ENCODE measurements at regions not wholly inside any gene's neighbourhood (a gene's known extent, or its start where the extent isn't known, plus 50 kb on each side); places are given as distances from the start of the nearest gene placed in this dataset.

- H2BK15ac ChIP-seq (replicated peaks; ENCODE audit: low read depth) = no peak overlapping the region
- H3K4ac ChIP-seq (ENCODE audit: low read depth, low read length) = no peak overlapping the region
- no peaks in the 10 kb centered on the region for H3K27me3 ChIP-seq (ENCODE audit: insufficient read depth, low read length, poor library complexity)
- no peak overlapping the region for H4K8ac ChIP-seq (ENCODE audit: low read depth, low read length)
- H3K27ac ChIP-seq (ENCODE audit: low read depth, low read length) = no peak overlapping the region
- H3K4me1 ChIP-seq (ENCODE audit: control insufficient read depth, low read depth, low read length) = no peaks in the 10 kb centered on the region
- H3K9ac ChIP-seq (ENCODE audit: low read length) = no peak overlapping the region
- H3K79me1 ChIP-seq (ENCODE audit: low read length) = no peaks in the 10 kb centered on the region
- no peak overlapping the region for H3K4me2 ChIP-seq (ENCODE audit: low read length)
- H4K5ac ChIP-seq (ENCODE audit: low read length) = no peak overlapping the region
- no peak overlapping the region for H2BK120ac ChIP-seq (ENCODE audit: low read depth, low read length)
- no peak overlapping the region for H3K18ac ChIP-seq (ENCODE audit: low read length)
- no peak overlapping the region for H2BK5ac ChIP-seq (ENCODE audit: low read length)
- no peaks in the 10 kb centered on the region for H3K36me3 ChIP-seq (ENCODE audit: control insufficient read depth, insufficient read depth, low read length)
- no CpG with 5 or more reads among the region's 2 CpGs for WGBS (ENCODE audit: extremely low coverage, insufficient coverage, low lambda C conversion rate)
- no peak overlapping the region for H3K56ac ChIP-seq (ENCODE audit: low read length)
- H3K4me3 ChIP-seq (ENCODE audit: low read length) = no peak overlapping the region
- H3K79me2 ChIP-seq (ENCODE audit: control insufficient read depth, insufficient read depth, low read length) = no peaks in the 10 kb centered on the region
- no peak for DNase-seq
- no peak overlapping the region for H2AK5ac ChIP-seq (ENCODE audit: low read length)
- H3K23ac ChIP-seq (ENCODE audit: low read length) = no peak overlapping the region
Measured at GRCh38 chr15:87589134-87589533, 667.4 kb downstream of the NTRK3 start.

- Histone ChIP-seq H3K27me3 (ENCODE audit: insufficient read depth, low read length, poor library complexity) (no peaks in the 10 kb centered on the region), H3K79me2 (ENCODE audit: control insufficient read depth, insufficient read depth, low read length) (no peaks in the 10 kb centered on the region), H2BK120ac (ENCODE audit: low read depth, low read length) (no peak overlapping the region), H3K4me3 (ENCODE audit: low read length) (no peak overlapping the region), H3K4me2 (ENCODE audit: low read length) (no peak overlapping the region), H2BK5ac (ENCODE audit: low read length) (no peak overlapping the region), H3K4ac (ENCODE audit: low read depth, low read length) (no peak overlapping the region), H3K9ac (ENCODE audit: low read length) (no peak overlapping the region), H4K8ac (ENCODE audit: low read depth, low read length) (no peak overlapping the region), H2BK15ac (replicated peaks; ENCODE audit: low read depth) (no peak overlapping the region), H3K56ac (ENCODE audit: low read length) (no peak overlapping the region), H2AK5ac (ENCODE audit: low read length) (no peak overlapping the region), H3K79me1 (ENCODE audit: low read length) (no peaks in the 10 kb centered on the region), H3K36me3 (ENCODE audit: control insufficient read depth, insufficient read depth, low read length) (no peaks in the 10 kb centered on the region), H3K23ac (ENCODE audit: low read length) (no peak overlapping the region), H3K4me1 (ENCODE audit: control insufficient read depth, low read depth, low read length) (no peaks in the 10 kb centered on the region), H3K18ac (ENCODE audit: low read length) (no peak overlapping the region), H4K5ac (ENCODE audit: low read length) (no peak overlapping the region), H3K27ac (ENCODE audit: low read depth, low read length) (no peak overlapping the region)
- peak; percentile 13 for DNase-seq
- WGBS (ENCODE audit: extremely low coverage, insufficient coverage, low lambda C conversion rate) = no CpG with 5 or more reads among the region's 3 CpGs
Measured at GRCh38 chr15:87582169-87582568, 674.4 kb downstream of the NTRK3 start.

GRCh38 chr15:87579537-87579936, 677.0 kb downstream of the NTRK3 start:
- Histone ChIP-seq H4K8ac (ENCODE audit: low read depth, low read length) (no peak overlapping the region), H3K4ac (ENCODE audit: low read depth, low read length) (no peak overlapping the region), H3K4me3 (ENCODE audit: low read length) (no peak overlapping the region), H3K18ac (ENCODE audit: low read length) (no peak overlapping the region), H3K79me2 (ENCODE audit: control insufficient read depth, insufficient read depth, low read length) (no peaks in the 10 kb centered on the region), H2AK5ac (ENCODE audit: low read length) (no peak overlapping the region), H4K5ac (ENCODE audit: low read length) (no peak overlapping the region), H3K27ac (ENCODE audit: low read depth, low read length) (no peak overlapping the region), H3K36me3 (ENCODE audit: control insufficient read depth, insufficient read depth, low read length) (no peaks in the 10 kb centered on the region), H3K27me3 (ENCODE audit: insufficient read depth, low read length, poor library complexity) (no peaks in the 10 kb centered on the region), H3K56ac (ENCODE audit: low read length) (no peak overlapping the region), H3K23ac (ENCODE audit: low read length) (no peak overlapping the region), H2BK5ac (ENCODE audit: low read length) (no peak overlapping the region), H2BK15ac (replicated peaks; ENCODE audit: low read depth) (no peak overlapping the region), H2BK120ac (ENCODE audit: low read depth, low read length) (no peak overlapping the region), H3K4me2 (ENCODE audit: low read length) (no peak overlapping the region), H3K79me1 (ENCODE audit: low read length) (no peaks in the 10 kb centered on the region), H3K4me1 (ENCODE audit: control insufficient read depth, low read depth, low read length) (no peaks in the 10 kb centered on the region), H3K9ac (ENCODE audit: low read length) (no peak overlapping the region)
- no peak for DNase-seq
- whole genome bisulfite sequencing (ENCODE audit: extremely low coverage, insufficient coverage, low lambda C conversion rate) = no CpG with 5 or more reads among the region's 9 CpGs

DNA sequence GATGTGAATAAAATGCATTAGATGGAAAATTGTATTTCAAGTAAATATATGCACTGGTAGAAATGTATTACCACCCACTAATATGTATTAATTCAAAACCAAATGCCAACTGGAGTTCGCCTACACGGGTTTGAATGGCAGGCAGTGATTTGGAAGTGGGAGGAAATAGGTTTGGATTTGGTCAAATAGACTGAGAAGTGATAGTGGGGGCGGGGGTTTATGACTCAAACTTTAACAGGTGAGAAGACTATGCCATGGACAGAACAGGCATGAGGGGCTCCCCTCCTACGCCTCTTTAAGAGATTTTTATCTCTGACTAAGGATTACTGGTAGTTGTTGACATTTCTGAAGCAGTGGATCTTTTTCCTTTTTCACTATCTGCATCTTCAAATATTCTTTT, 677.8 kb downstream of the NTRK3 start:
- no peak overlapping the region for H3K27ac ChIP-seq (ENCODE audit: low read depth, low read length)
- H3K27me3 ChIP-seq (ENCODE audit: insufficient read depth, low read length, poor library complexity) = no peaks in the 10 kb centered on the region
- no peak for DNase-seq
- H4K5ac ChIP-seq (ENCODE audit: low read length) = no peak overlapping the region
- H3K79me2 ChIP-seq (ENCODE audit: control insufficient read depth, insufficient read depth, low read length) = no peaks in the 10 kb centered on the region
- H3K36me3 ChIP-seq (ENCODE audit: control insufficient read depth, insufficient read depth, low read length) = no peaks in the 10 kb centered on the region
- no peak overlapping the region for H2BK15ac ChIP-seq (replicated peaks; ENCODE audit: low read depth)
- H3K4me3 ChIP-seq (ENCODE audit: low read length) = no peak overlapping the region
- H2BK5ac ChIP-seq (ENCODE audit: low read length) = no peak overlapping the region
- no peaks in the 10 kb centered on the region for H3K79me1 ChIP-seq (ENCODE audit: low read length)
- H3K23ac ChIP-seq (ENCODE audit: low read length) = no peak overlapping the region
- H3K4me2 ChIP-seq (ENCODE audit: low read length) = no peak overlapping the region
- H2AK5ac ChIP-seq (ENCODE audit: low read length) = no peak overlapping the region
- H3K56ac ChIP-seq (ENCODE audit: low read length) = no peak overlapping the region
- H2BK120ac ChIP-seq (ENCODE audit: low read depth, low read length) = no peak overlapping the region
- WGBS (ENCODE audit: extremely low coverage, insufficient coverage, low lambda C conversion rate) = no CpG with 5 or more reads among the region's 4 CpGs
- no peak overlapping the region for H3K4ac ChIP-seq (ENCODE audit: low read depth, low read length)
- H4K8ac ChIP-seq (ENCODE audit: low read depth, low read length) = no peak overlapping the region
- H3K18ac ChIP-seq (ENCODE audit: low read length) = no peak overlapping the region
- no peaks in the 10 kb centered on the region for H3K4me1 ChIP-seq (ENCODE audit: control insufficient read depth, low read depth, low read length)
- H3K9ac ChIP-seq (ENCODE audit: low read length) = no peak overlapping the region

GRCh38 chr15:87577336-87577735, 679.2 kb downstream of the NTRK3 start:
- H2BK5ac ChIP-seq (ENCODE audit: low read length) = no peak overlapping the region
- no peak overlapping the region for H3K27ac ChIP-seq (ENCODE audit: low read depth, low read length)
- no peaks in the 10 kb centered on the region for H3K27me3 ChIP-seq (ENCODE audit: insufficient read depth, low read length, poor library complexity)
- H4K8ac ChIP-seq (ENCODE audit: low read depth, low read length) = no peak overlapping the region
- H3K9ac ChIP-seq (ENCODE audit: low read length) = no peak overlapping the region
- DNase-seq = no peak
- no peak overlapping the region for H2BK120ac ChIP-seq (ENCODE audit: low read depth, low read length)
- no peak overlapping the region for H3K4ac ChIP-seq (ENCODE audit: low read depth, low read length)
- H3K23ac ChIP-seq (ENCODE audit: low read length) = no peak overlapping the region
- H3K56ac ChIP-seq (ENCODE audit: low read length) = no peak overlapping the region
- no peaks in the 10 kb centered on the region for H3K36me3 ChIP-seq (ENCODE audit: control insufficient read depth, insufficient read depth, low read length)
- no peak overlapping the region for H3K4me3 ChIP-seq (ENCODE audit: low read length)
- H3K79me2 ChIP-seq (ENCODE audit: control insufficient read depth, insufficient read depth, low read length) = no peaks in the 10 kb centered on the region
- H3K4me2 ChIP-seq (ENCODE audit: low read length) = no peak overlapping the region
- H3K79me1 ChIP-seq (ENCODE audit: low read length) = no peaks in the 10 kb centered on the region
- H3K4me1 ChIP-seq (ENCODE audit: control insufficient read depth, low read depth, low read length) = no peaks in the 10 kb centered on the region
- H2BK15ac ChIP-seq (replicated peaks; ENCODE audit: low read depth) = no peak overlapping the region
- H4K5ac ChIP-seq (ENCODE audit: low read length) = no peak overlapping the region
- H3K18ac ChIP-seq (ENCODE audit: low read length) = no peak overlapping the region
- H2AK5ac ChIP-seq (ENCODE audit: low read length) = no peak overlapping the region
- no CpG with 5 or more reads among the region's 3 CpGs for WGBS (ENCODE audit: extremely low coverage, insufficient coverage, low lambda C conversion rate)

GRCh38 chr15:87576486-87577176, 679.9 kb downstream of the NTRK3 start:
- no peak overlapping the region for H2BK5ac ChIP-seq (ENCODE audit: low read length)
- no CpG with 5 or more reads among the region's 3 CpGs for WGBS (ENCODE audit: extremely low coverage, insufficient coverage, low lambda C conversion rate)
- no peaks in the 10 kb centered on the region for H3K4me1 ChIP-seq (ENCODE audit: control insufficient read depth, low read depth, low read length)
- H3K56ac ChIP-seq (ENCODE audit: low read length) = no peak overlapping the region
- no peak overlapping the region for H4K5ac ChIP-seq (ENCODE audit: low read length)
- no peak overlapping the region for H3K4me3 ChIP-seq (ENCODE audit: low read length)
- H2BK120ac ChIP-seq (ENCODE audit: low read depth, low read length) = no peak overlapping the region
- no peak overlapping the region for H2BK15ac ChIP-seq (replicated peaks; ENCODE audit: low read depth)
- H3K27me3 ChIP-seq (ENCODE audit: insufficient read depth, low read length, poor library complexity) = no peaks in the 10 kb centered on the region
- H3K36me3 ChIP-seq (ENCODE audit: control insufficient read depth, insufficient read depth, low read length) = no peaks in the 10 kb centered on the region
- H3K79me1 ChIP-seq (ENCODE audit: low read length) = no peaks in the 10 kb centered on the region
- no peaks in the 10 kb centered on the region for H3K79me2 ChIP-seq (ENCODE audit: control insufficient read depth, insufficient read depth, low read length)
- no peak overlapping the region for H3K4me2 ChIP-seq (ENCODE audit: low read length)
- peak; percentile 54 for DNase-seq
- H4K8ac ChIP-seq (ENCODE audit: low read depth, low read length) = no peak overlapping the region
- no peak overlapping the region for H3K27ac ChIP-seq (ENCODE audit: low read depth, low read length)
- no peak overlapping the region for H2AK5ac ChIP-seq (ENCODE audit: low read length)
- no peak overlapping the region for H3K18ac ChIP-seq (ENCODE audit: low read length)
- H3K9ac ChIP-seq (ENCODE audit: low read length) = no peak overlapping the region
- H3K23ac ChIP-seq (ENCODE audit: low read length) = no peak overlapping the region
- no peak overlapping the region for H3K4ac ChIP-seq (ENCODE audit: low read depth, low read length)

All from mesendoderm (in vitro differentiated cells).